ENCODE measurements at regions not wholly inside any gene's neighbourhood (a gene's known extent, or its start where the extent isn't known, plus 50 kb on each side); places are given as distances from the start of the nearest gene placed in this dataset.

DNA sequence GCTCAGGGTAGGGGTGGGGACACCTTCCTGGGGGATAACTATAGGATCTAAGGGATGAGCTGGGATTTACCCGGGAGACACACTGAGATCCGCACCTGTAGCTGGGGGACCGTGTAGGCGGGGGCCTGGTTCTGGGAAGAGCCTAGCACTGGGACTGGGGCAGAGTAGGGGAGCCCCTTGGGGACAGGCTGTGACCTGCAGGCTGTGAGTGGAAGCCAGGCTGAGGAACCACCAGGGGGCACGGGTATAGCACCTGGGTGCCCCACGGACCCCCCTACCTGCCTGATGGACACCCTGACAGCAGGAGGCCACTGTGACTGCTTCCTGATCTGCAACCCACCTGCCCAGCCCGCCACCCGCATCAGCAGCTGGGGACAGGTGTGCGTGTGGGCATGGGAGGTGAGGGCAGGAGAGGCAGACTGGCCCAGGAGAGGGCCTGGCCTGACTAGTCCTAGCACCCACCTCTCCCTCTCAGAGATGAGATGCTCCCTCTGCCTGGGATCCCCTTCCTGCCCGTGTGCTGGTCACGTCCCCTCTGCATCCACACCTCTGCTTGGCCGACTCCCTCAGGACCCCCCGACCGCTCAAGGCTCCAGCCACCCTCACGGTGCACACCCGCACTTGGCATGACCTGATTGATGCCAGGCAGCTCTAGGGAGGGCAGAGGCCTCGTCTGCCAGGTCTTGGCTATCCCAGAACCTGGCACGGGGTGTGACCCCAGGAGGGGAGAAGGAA, 94.2 kb upstream of the NKX1-1 start:
- DNase-seq (ENCODE audit: low spot score) (no peak), ATAC-seq (ENCODE audit: low FRiP score) (no peak)

DNA sequence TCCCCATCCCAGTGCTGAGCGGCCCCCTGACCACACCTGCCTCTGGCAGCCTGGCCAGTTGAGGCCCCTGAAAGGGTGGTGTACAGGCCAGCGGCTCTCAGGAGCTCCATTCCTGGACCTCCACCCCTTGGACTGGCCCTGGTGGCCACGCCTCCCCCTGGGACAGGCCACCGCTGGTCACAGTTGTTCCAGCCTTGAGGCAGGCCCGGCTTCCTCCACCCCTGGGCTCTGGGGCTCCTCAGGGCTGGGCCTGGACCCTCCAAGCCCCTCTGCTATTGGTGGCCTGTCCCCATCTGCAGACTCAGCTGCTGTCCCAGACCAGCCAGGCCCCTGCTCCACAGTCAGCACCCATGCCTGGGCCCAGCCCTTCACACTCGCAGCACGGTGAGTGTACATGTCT, 93.2 kb upstream of the NKX1-1 start:
- DNase-seq (ENCODE audit: low spot score): no peak
- no peak for ATAC-seq (ENCODE audit: low FRiP score)
- TF ChIP-seq, protein P1, sequence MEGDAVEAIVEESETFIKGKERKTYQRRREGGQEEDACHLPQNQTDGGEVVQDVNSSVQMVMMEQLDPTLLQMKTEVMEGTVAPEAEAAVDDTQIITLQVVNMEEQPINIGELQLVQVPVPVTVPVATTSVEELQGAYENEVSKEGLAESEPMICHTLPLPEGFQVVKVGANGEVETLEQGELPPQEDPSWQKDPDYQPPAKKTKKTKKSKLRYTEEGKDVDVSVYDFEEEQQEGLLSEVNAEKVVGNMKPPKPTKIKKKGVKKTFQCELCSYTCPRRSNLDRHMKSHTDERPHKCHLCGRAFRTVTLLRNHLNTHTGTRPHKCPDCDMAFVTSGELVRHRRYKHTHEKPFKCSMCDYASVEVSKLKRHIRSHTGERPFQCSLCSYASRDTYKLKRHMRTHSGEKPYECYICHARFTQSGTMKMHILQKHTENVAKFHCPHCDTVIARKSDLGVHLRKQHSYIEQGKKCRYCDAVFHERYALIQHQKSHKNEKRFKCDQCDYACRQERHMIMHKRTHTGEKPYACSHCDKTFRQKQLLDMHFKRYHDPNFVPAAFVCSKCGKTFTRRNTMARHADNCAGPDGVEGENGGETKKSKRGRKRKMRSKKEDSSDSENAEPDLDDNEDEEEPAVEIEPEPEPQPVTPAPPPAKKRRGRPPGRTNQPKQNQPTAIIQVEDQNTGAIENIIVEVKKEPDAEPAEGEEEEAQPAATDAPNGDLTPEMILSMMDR (IDR thresholded peaks at IDR 0.05): no peak

More for the DNA sequence above, 94.2 kb upstream of the NKX1-1 start:
- TF ChIP-seq, protein P1 (IDR thresholded peaks at IDR 0.05): no peak

DNA sequence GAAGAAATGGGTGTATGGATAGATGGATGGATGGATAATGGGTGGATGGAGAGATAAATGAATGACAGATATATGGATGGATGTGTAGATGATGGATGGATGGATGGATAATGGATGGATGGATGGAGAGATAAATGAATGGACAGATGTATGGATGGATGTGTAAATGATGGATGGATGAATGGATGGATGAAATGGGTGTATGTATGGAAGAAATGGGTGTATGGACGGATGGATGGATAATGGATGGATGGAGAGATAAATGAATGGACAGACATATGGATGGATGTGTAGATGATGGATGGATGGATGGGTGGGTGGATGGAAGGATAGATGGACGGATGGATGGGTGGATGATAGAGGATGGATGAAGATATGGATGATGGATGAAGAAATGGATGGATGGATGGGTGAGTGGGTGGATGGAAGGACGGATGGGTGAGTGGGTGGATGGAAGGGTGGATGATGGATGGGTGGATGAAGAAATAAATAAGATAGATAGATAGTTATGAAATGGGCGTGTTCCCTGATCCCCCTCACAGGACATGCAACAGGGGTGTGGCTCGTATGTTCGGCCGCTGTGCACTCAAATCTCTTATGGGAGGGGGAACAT, 91.1 kb upstream of the NKX1-1 start:
- ATAC-seq (ENCODE audit: low FRiP score) (no peak), DNase-seq (ENCODE audit: low spot score) (no peak)
- TF ChIP-seq, protein P1 (IDR thresholded peaks at IDR 0.05): no peak

DNA sequence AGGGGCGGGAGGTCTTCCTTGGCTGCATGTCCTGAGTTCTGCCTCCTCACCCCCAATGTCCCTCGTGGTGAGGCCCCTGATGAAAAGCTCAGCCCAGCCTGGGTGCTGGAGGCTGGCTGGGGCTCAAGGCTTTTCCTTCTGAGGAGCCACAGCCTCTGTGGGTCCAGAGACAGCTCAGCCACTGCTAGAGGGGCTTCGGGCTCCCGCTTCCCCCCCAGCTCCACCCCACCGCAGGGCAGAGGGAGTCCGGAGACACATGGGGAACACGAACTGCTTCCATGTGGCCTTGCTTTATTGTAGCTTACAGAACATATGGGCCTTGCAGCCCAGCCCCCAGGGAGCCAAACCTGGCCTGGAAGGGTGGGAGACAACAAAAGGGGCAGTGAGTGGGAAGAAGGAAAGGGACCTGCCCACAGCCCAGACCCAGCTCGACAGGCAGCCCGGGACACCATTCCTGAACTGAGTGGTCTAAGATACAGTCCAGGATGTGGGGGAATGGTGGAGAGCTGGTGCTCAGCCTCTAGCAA, 89.9 kb upstream of the NKX1-1 start:
- no peak for ATAC-seq (ENCODE audit: low FRiP score)
- no peak for DNase-seq (ENCODE audit: low spot score)
- TF ChIP-seq, protein P1 (IDR thresholded peaks at IDR 0.05): no peak

DNA sequence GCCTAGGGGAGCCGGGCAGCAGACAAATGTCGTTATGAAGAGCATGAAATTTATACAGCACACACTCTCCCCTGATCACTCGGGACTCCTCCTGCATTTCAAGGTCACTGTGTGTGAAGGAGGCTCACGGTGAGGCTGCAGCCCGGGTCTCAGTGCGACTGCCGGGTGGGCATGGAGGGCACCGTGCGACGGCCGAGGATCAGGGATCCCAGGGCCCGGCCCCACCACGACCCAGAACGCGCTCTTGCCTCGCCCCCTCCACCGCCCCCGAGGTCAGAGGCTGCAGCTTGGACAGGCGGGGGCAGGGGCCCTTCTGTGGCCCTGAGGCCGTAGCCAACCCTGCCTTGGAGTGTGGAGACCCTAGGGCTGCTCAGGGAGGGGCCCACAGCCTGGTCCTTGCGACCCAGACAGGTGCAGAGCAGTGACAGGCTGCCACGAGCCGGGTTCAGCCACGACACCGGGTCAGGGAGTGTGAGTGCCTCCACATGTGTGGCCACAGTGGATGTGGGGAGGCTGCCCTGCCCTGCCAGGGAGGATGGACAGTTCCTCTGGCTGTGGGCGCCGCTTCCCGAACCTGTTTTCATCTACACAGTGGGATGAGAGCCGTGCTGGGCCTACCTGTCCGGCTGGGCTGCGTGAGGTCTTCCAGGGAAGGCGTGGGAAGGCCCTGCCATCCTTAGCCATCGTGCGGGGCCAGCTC, 89.3 kb upstream of the NKX1-1 start:
- no peak for DNase-seq (ENCODE audit: low spot score)
- ATAC-seq (ENCODE audit: low FRiP score): no peak

DNA sequence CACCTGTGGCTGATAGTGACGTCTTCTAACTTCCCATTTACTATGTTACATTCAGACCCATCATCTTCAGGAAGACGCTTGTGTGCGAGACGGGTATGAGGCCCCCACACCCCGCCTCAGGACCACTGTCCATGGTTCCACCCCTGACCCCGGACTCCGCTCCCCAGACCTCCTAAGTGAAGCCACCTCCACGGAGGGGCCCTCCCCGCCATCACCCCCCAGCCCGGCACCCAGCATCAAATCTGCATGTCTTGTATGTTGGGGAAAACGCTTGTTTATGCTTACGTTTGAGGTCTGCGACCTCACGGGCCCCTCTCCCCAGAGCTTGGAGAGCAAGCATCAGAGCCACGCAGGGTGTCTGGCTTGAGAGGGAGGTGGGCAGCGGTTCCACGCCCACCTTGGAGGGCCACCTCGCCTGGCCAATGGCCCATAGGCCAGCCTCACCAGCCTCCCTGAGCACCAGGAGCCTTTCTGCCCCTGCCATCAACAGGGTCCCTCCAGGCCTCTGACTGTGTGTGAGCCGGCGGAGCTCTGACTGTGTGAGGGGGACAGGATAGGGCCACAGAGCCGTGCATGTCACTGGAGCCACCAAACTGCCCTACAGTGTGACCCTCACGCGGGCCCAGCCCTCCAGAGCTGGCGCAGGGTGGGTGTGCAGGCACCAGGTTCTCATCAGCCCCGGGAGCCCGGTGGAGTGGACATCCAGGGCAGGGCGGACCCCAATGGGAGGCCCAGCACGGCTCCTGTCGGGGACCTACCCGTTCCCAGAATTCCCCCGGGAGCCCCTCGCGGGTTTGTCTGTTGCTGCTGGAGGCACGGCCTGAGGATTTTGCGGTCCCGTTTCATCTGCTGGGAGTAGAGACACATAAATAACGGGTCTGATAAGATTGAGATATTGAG, 88.4 kb upstream of the NKX1-1 start:
- no peak for DNase-seq (ENCODE audit: low spot score)
- TF ChIP-seq, protein P1 (IDR thresholded peaks at IDR 0.05): no peak
- ATAC-seq (ENCODE audit: low FRiP score): no peak

More for the DNA sequence above, 89.3 kb upstream of the NKX1-1 start:
- TF ChIP-seq, protein P1 (IDR thresholded peaks at IDR 0.05): no peak
